GM19468 (cell line): ENCODE measurements at regions not wholly inside any gene's neighbourhood (a gene's known extent, or its start where the extent isn't known, plus 50 kb on each side); places are given as distances from the start of the nearest gene placed in this dataset.
"Not testable (repeated sequence)": the region's sequence is repeated elsewhere in the genome, so short reads cannot be mapped to it uniquely, and the experiment has no call there.

Experiments used
- ATAC-seq: cut with Tn5 transposase; IDR thresholded peaks from one replicate; pipeline ENCODE4 v1.9.1; 2021; ENCODE audit warnings: mild to moderate bottlenecking, moderate library complexity, moderate number of reproducible peaks; ENCODE audit not compliant: unreplicated experiment; ENCODE audit errors: extremely low read depth

GRCh38 chr13:58313219-58313618 lies 681.7 kb downstream of the PCDH17 start:
- no peak for ATAC-seq

- no peak for ATAC-seq
These were observed 687.1 kb downstream of the PCDH17 start for GRCh38 chr13:58318495-58319167.

- no peak for ATAC-seq
These were observed 692.6 kb downstream of the PCDH17 start for GRCh38 chr13:58324161-58324560.

DNA sequence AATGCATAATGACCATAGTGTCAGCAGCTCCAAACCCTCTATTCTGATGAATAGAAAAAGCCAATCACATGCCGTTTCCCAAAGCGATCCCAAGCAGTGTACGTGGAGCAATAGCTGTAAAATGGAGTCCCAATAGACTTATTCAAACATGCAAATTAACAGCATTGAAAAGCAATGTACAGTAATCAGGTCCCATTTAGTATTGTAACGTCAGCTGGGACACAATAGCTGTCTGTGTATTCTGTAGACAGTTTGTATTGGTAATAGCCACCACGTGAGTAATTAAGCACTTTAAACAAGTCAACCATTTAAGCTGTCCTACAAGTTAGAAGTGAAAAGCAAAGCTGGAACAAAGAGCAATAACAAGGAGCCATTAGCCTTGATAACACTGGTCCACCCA lies 698.2 kb downstream of the PCDH17 start:
- no peak for ATAC-seq

- no peak for ATAC-seq
These were observed 709.4 kb downstream of the PCDH17 start for GRCh38 chr13:58340895-58341294.

- ATAC-seq: no peak
These were observed 709.8 kb downstream of the PCDH17 start for GRCh38 chr13:58341318-58341717.

GRCh38 chr13:58343076-58343475 lies 711.5 kb downstream of the PCDH17 start:
- no peak for ATAC-seq

- not testable (repeated sequence) for ATAC-seq
These were observed 720.6 kb downstream of the PCDH17 start for GRCh38 chr13:58352100-58352499.

DNA sequence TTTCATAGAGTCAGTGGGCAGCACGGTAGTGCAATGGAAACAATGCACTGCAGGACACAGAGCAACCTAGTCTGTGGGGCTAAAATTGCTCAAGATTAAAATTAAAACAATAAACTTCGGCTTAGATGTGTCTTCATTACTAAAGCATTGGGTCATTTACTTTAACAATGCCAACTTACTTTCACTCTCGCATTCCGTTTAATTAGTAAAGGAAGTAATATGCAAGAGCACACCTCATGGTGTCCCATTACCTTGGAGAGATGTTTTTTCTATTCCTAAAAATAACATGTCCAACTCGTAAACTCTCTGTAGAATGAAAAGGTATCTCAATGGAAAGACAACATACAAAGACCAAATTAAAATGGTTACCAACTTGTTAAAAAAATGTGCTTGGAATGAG lies 738.4 kb downstream of the PCDH17 start:
- no peak for ATAC-seq

- no peak for ATAC-seq
These were observed 744.8 kb downstream of the PCDH17 start for GRCh38 chr13:58376349-58376748.

GRCh38 chr13:58376775-58377174 lies 745.2 kb downstream of the PCDH17 start:
- ATAC-seq: no peak

GRCh38 chr13:58379221-58379620 lies 747.7 kb downstream of the PCDH17 start:
- no peak for ATAC-seq

- not testable (repeated sequence) for ATAC-seq
These were observed 753.8 kb downstream of the PCDH17 start for GRCh38 chr13:58385336-58385735.

GRCh38 chr13:58397596-58398387 lies 766.2 kb downstream of the PCDH17 start:
- ATAC-seq: no peak

DNA sequence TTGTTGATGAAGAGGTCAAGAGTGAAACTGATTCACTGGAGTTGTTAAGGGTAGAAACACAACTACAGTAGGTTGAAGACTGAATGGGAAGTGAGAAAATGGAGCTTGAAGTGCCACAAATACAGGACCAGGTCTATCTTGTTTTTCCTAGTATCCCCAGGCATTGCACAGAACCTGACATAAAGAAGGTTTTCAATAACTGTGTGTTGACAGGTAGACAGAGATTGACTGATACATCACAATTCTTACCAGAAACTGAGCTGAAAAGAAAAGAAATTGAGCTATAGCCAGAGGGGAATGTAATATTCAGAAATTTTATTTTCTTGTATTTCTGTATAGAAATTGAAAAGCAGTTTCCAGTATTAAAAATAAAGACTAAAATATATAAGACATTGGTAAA lies 767.7 kb downstream of the PCDH17 start:
- ATAC-seq: no peak

GRCh38 chr13:58406545-58406944 lies 775.0 kb downstream of the PCDH17 start:
- no peak for ATAC-seq

DNA sequence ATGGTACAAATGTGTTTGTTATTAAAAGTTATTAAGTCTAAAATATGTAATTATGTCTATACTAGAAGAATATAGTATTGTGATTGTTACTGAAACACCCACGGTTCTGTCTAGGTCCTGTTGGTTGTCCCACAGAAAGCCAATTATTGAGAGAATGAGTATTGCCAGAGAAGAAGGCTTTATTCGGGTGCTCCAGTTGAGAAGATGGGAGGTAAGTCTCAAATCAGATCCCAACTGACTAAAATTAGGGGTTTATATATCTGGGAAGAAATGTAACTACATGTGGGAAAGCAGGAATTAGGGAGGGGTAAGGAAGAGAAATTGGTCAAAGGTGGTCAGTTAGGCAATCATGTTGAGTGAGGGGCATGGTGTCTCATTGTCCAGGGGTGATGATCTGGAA lies 798.4 kb downstream of the PCDH17 start:
- no peak for ATAC-seq

GRCh38 chr13:58434943-58435342 lies 803.4 kb downstream of the PCDH17 start:
- no peak for ATAC-seq

GRCh38 chr13:58437427-58437826 lies 805.9 kb downstream of the PCDH17 start:
- no peak for ATAC-seq

- ATAC-seq: no peak
These were observed 815.4 kb downstream of the PCDH17 start for GRCh38 chr13:58446979-58447378.

DNA sequence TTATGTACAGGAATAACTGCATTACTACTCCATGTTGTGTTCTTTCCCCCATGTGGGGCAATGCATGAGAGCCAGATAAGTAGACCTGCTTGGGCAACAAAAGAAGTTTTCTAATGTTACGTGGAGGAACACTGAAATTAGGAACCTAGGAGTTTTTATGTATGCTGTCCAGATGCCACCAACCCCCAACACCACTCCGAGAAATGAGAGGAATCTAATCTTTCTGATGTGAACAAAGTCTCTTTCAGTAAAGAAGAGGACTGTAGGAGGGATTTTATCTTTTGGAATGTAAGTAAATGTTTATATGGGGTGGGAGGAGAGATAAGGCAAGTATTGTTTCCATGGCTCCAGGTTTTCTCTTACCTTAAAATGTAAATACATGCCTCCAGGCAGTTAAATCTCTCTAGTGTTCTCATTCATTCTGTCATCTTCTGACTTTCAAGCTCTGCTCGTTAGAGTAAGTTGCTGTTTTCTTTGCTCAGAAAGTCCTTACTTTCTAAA lies 820.6 kb downstream of the PCDH17 start:
- no peak for ATAC-seq

- no peak for ATAC-seq
These were observed 823.5 kb downstream of the PCDH17 start for GRCh38 chr13:58455094-58455493.
